ENCODE measurements at regions not wholly inside any gene's neighbourhood (a gene's known extent, or its start where the extent isn't known, plus 50 kb on each side); places are given as distances from the start of the nearest gene placed in this dataset.

- TF ChIP-seq CTCF (conservative IDR thresholded peaks at IDR 0.05; ENCODE audit: low read length): no peak
- no peak for TF ChIP-seq EZH2phosphoT487 (IDR thresholded peaks at IDR 0.05; ENCODE audit: borderline replicate concordance)
These were observed 128.5 kb downstream of the NUDT12 start for GRCh38 chr5:103434057-103434456.

Measured in Loucy (cell line).